ENCODE measurements at regions not wholly inside any gene's neighbourhood (a gene's known extent, or its start where the extent isn't known, plus 50 kb on each side); places are given as distances from the start of the nearest gene placed in this dataset.
A peak's percentile ranks its signal among the peaks of the same experiment; 100 is the strongest.

DNA sequence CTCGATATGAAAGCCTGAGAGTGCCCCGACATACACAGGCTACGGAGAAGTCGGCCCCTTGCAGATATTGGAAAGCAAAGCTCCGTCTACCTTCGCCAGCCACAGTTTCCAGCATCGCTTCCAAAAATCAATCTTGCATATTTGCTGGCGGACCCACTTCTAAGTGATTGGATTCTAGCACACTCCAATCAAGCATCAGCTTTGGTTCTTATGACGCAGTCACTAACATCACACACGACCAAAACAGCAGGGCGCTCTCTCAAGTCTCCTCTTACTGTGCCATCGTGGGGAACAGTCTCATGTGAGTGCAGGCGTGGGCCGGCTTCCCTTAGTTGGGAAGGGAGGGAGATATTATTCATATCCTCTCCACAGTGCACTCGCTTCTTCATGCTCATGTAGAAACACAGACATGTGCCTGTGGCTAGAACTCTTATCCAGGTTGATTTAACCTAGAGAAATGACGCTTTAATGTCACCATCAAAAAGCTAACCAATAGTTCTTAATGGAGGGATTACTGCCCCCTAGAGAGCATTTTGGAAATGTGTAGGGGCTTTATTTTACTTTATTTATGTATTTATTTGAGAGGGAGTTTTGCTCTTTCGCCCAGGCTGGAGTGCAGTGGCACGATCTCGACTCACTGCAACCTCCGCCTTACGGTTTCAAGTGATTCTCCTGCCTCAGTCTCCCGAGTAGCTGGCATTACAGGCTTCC lies 229.8 kb downstream of the SOD2 start:
- TF ChIP-seq POLR2A (IDR thresholded peaks at IDR 0.05), result no peak
- TF ChIP-seq, protein P1, sequence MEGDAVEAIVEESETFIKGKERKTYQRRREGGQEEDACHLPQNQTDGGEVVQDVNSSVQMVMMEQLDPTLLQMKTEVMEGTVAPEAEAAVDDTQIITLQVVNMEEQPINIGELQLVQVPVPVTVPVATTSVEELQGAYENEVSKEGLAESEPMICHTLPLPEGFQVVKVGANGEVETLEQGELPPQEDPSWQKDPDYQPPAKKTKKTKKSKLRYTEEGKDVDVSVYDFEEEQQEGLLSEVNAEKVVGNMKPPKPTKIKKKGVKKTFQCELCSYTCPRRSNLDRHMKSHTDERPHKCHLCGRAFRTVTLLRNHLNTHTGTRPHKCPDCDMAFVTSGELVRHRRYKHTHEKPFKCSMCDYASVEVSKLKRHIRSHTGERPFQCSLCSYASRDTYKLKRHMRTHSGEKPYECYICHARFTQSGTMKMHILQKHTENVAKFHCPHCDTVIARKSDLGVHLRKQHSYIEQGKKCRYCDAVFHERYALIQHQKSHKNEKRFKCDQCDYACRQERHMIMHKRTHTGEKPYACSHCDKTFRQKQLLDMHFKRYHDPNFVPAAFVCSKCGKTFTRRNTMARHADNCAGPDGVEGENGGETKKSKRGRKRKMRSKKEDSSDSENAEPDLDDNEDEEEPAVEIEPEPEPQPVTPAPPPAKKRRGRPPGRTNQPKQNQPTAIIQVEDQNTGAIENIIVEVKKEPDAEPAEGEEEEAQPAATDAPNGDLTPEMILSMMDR (IDR thresholded peaks at IDR 0.05), result peak in 4 of 5 experiments; percentile 18 to 45 (median 32)

Measured in tibial nerve (tissue), 3 donors.